D721Med (cell line): ENCODE measurements at regions not wholly inside any gene's neighbourhood (a gene's known extent, or its start where the extent isn't known, plus 50 kb on each side); places are given as distances from the start of the nearest gene placed in this dataset.

ENCODE experiments used
- DNase-seq: peaks from one replicate; pipeline ENCODE4 v3.0.0; 2011; ENCODE audit warnings: low spot score; ENCODE audit not compliant: insufficient read length
- FAIRE-seq: peaks from 2 replicates; lab custom pipeline; 2011; peaks lifted over from hg19 to GRCh38; lab: Jason Lieb, UNC
- TF ChIP-seq, protein P1 (sequence below): IDR thresholded peaks from 2 replicates; pipeline ENCODE4 v1.5.1; 2012; ENCODE audit warnings: mild to moderate bottlenecking, control low read depth; ENCODE audit not compliant: insufficient read depth; ENCODE audit errors: missing control alignments

DNA sequence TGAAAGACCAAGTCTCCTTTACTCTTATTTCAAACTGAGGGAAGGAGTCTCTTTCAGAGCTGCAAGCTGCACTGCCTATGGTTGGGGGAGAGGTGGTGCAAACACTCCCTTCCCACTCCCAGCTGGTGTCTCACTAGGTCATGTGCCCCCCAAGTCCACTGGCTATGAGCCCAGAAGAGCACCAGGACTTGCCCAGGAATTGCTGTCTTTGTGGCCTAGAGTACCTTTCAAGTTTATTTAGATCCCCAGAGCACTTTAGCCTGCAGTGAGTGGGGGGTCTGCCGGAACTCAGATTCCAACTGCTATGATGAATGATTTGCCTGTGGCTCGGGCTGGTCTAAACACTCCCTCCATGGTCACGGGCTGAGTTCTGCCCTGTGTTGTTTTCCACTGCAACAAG is 192.6 kb upstream of the CITED2 start:
- DNase-seq (no peak), FAIRE-seq (no peak)
- TF ChIP-seq, protein P1, sequence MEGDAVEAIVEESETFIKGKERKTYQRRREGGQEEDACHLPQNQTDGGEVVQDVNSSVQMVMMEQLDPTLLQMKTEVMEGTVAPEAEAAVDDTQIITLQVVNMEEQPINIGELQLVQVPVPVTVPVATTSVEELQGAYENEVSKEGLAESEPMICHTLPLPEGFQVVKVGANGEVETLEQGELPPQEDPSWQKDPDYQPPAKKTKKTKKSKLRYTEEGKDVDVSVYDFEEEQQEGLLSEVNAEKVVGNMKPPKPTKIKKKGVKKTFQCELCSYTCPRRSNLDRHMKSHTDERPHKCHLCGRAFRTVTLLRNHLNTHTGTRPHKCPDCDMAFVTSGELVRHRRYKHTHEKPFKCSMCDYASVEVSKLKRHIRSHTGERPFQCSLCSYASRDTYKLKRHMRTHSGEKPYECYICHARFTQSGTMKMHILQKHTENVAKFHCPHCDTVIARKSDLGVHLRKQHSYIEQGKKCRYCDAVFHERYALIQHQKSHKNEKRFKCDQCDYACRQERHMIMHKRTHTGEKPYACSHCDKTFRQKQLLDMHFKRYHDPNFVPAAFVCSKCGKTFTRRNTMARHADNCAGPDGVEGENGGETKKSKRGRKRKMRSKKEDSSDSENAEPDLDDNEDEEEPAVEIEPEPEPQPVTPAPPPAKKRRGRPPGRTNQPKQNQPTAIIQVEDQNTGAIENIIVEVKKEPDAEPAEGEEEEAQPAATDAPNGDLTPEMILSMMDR: no peak

DNA sequence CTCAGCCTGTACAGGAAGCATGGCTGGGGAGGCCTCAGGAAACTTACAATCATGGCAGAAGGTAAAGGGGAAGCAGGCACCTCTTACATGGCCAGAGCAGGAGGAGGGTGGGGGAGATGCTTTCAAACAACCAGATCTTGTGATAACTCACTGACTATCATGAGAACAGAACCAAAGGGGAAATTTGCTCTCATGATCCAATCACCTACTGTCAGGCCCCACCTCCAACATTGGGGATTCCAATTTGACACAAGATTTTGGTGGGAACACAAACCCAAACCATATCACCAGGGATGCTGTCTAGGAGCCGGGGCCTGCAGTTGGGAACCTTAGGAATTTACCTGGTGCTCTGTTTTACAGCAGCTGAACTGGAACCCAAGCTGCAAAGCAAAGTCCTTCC is 191.1 kb upstream of the CITED2 start:
- TF ChIP-seq, protein P1: no peak
- no peak for FAIRE-seq
- no peak for DNase-seq

DNA sequence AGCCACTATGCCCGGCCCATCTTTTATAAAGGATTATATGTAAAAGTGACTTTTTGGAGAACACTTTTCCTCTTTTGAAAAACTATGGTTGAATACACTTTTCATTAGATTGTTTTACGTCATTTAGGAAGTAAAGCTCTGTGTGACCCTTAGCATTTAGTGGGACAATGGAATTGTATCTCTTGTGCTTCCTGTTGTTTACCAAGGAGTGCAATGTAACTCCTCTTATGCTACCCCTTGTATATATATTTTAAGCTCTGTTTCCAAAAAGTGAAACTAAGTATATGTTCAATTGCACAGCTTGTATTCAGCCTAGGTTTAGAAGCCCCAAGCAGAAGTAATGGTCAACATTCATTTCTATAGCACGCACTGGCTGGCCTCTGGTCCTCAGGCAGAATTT is 183.1 kb upstream of the CITED2 start:
- TF ChIP-seq, protein P1: no peak
- FAIRE-seq: no peak
- no peak for DNase-seq

DNA sequence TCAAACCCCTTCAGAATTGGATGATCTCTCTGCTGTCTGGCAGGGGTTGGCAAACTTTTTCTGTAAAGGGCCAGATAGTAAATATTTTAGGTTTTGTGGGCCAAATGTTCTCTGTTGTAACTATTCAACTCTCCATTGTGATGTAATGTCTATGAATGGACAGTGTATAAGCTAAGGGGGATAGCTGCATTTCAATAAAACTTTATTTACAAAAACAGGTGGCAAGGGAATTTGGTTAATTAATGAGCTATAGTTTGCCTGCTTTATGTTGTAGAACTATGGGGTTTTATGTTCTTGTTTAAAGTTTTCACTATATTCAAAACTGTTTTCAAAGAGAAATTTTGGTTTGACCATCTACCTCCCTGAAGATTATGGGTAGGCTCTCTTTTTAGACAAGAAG is 182.1 kb upstream of the CITED2 start:
- TF ChIP-seq, protein P1: no peak
- no peak for DNase-seq
- no peak for FAIRE-seq

DNA sequence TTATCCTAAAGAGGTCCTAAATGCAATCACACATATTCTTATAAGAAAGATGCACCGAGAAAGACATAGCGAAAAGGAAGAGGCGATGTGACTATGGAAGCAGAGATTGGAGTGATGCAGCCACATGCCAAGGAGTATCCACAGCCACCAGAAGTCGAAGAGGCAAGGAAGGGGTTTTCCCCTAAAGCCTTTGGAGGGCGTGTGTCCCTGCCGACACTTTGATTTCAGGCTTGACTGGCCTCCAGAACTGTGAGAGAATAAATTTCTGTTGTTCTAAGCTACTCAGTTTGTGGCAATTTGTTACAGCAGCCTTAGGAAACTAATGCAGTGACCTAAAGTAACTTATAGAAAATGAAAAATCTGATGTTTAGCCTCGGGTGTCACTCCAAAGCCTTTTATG is 179.5 kb upstream of the CITED2 start:
- DNase-seq (no peak), FAIRE-seq (no peak)
- TF ChIP-seq, protein P1: no peak

DNA sequence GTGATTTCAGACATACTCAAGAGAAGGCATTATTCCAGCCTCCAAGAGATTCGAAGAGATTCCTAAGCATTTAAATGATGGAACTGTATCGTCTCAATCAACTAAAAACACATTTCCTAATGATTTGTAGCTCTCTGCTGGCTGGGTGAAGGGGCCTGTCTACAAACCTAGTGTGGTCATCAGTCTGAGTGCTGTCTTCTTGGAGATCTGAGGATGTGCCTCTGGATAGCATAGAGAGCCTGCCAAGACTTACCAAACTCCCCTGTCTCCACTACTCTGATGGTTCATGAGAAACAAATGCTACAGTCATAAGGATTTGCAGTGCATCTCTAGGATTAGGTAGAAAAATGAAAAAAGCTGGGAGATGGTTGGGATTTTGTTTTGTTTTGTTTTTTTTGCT is 176.9 kb upstream of the CITED2 start:
- no peak for DNase-seq
- TF ChIP-seq, protein P1: no peak
- no peak for FAIRE-seq

DNA sequence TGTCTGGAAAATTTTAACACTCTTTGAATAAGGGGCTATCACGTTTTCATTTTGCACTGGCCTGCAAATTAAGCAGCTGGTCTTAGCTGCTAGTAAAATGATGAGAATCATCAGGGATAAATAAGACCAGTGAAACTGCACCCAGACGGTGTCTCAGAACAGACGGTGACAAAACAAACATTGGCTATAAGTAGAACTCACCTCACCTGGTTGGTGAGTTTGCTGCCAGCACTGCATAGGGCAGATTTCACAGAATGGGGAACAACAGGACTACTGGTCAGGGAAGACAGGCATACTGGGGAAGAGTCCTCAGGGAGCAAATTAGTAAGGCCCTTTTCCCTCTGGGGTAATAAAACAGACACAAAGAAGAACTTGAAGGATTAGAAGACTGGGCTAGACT is 175.9 kb upstream of the CITED2 start:
- no peak for DNase-seq
- FAIRE-seq: no peak
- TF ChIP-seq, protein P1: no peak
